K562 (cell line): ENCODE measurements at regions not wholly inside any gene's neighbourhood (a gene's known extent, or its start where the extent isn't known, plus 50 kb on each side); places are given as distances from the start of the nearest gene placed in this dataset.

ENCODE experiments used
- ATAC-seq: fragments of 200-7000 bp; cut with Tn5 transposase; 3 replicates; pipeline ENCODE4 v1.9.1; 2020; ENCODE audit warnings: moderate library complexity
- BruUV-seq: library from RNA; stranded (reverse); fragments of 400-500 nt; replicated peaks from 2 replicates; lab custom pipeline; 2021; lab: Mats Ljungman, UMichigan
- CTCF ChIA-PET: fragments of 300-600 bp; formaldehyde crosslinking; extraction: SDS; loops from one replicate; lab custom pipeline; 2021; ENCODE audit warnings: low intra/inter-chr PET ratio; lab: Yijun Ruan, JAX
- POLR2A ChIA-PET: fragments of 300-600, 350-650 bp; sonication (Branson Sonifier 250); formaldehyde crosslinking; extraction: SDS; loops from one replicate; lab custom pipeline; 2021; ENCODE audit warnings: antibody characterized with exemption, inconsistent platforms; lab: Yijun Ruan, JAX
- DNase-seq, 4 experiments: peaks; one replicate each; pipeline versions ENCODE4 v3.0.0 to v3.0.0-alpha.2; 2011 to 2018; ENCODE audit warnings: low spot score in 3 of 4, mixed read lengths in 3 of 4; ENCODE audit errors: extremely low read depth in 1 of 4
- FAIRE-seq: peaks from 2 replicates; lab custom pipeline; 2011; peaks lifted over from hg19 to GRCh38; lab: Jason Lieb, UNC
- H2AFZ ChIP-seq: 2 replicates; pipeline ENCODE4 v1.6.0; 2011; ENCODE audit warnings: low read depth, low read length, control low read depth, inconsistent platforms
- H3K27ac ChIP-seq: fragments of 200-600 bp; 3 replicates; pipeline ENCODE4 v1.8.0; 2011; ENCODE audit warnings: low read depth, mild to moderate bottlenecking, control low read depth, inconsistent platforms, low read length, moderate library complexity, mixed read lengths; ENCODE audit errors: extremely low read depth
- H3K27me3 ChIP-seq, 2 experiments: fragments of 300-600 bp in 1 of 2; 2 replicates in 1 of 2; 3 replicates in 1 of 2; pipeline versions ENCODE4 v1.6.0 to v1.8.0; 2011; ENCODE audit warnings: inconsistent platforms in 2 of 2, low read length in 2 of 2, mild to moderate bottlenecking in 1 of 2, mixed read lengths in 1 of 2, moderate library complexity in 1 of 2; ENCODE audit not compliant: control insufficient read depth in 2 of 2, insufficient read depth in 2 of 2
- H3K36me3 ChIP-seq: fragments of 300-600 bp; 3 replicates; pipeline ENCODE4 v1.8.0; 2011; ENCODE audit warnings: mild to moderate bottlenecking, low read length, inconsistent platforms; ENCODE audit not compliant: control insufficient read depth, insufficient read depth
- H3K4me1 ChIP-seq, 2 experiments: fragments of 200-600 bp in 1 of 2; replicated peaks in 1 of 2; 2 replicates in 1 of 2; 3 replicates in 1 of 2; pipeline versions ENCODE4 v1.5.1 to v1.8.0; 2011; ENCODE audit warnings: inconsistent platforms in 2 of 2, low read length in 2 of 2, mild to moderate bottlenecking in 1 of 2, mixed read lengths in 1 of 2, moderate library complexity in 1 of 2; ENCODE audit not compliant: control insufficient read depth in 2 of 2, insufficient read depth in 2 of 2
- H3K4me2 ChIP-seq: 2 replicates; pipeline ENCODE4 v1.6.1; 2011; ENCODE audit warnings: low read length, control low read depth, inconsistent platforms, mixed read lengths; ENCODE audit not compliant: insufficient read depth
- H3K4me3 ChIP-seq: fragments of 200-600 bp; sonication (generic), shearing (Covaris generic); 2 replicates; pipeline ENCODE4 v1.5.1; 2016; ENCODE audit warnings: control low read depth, inconsistent platforms
- H3K79me2 ChIP-seq: fragments of 200-600 bp; 3 replicates; pipeline ENCODE4 v1.8.0; 2011; ENCODE audit warnings: low read length, inconsistent platforms; ENCODE audit not compliant: control insufficient read depth, insufficient read depth
- H3K9ac ChIP-seq, 2 experiments: 2 replicates each; pipeline versions ENCODE4 v1.6.0 to v1.6.1; 2011; ENCODE audit warnings: low read depth in 2 of 2, low read length in 2 of 2, control low read depth in 1 of 2, inconsistent platforms in 1 of 2, mild to moderate bottlenecking in 1 of 2, mixed read lengths in 1 of 2; ENCODE audit not compliant: insufficient read depth in 1 of 2
- H3K9me1 ChIP-seq: one replicate; pipeline ENCODE4 v1.6.0; 2011; ENCODE audit warnings: inconsistent platforms, mild to moderate bottlenecking, low read length, moderate library complexity; ENCODE audit not compliant: control insufficient read depth, insufficient read depth
- H3K9me3 ChIP-seq: replicated peaks from 2 replicates; pipeline ENCODE4 v1.5.1; 2011; ENCODE audit warnings: low read depth, low read length, inconsistent platforms; ENCODE audit not compliant: control insufficient read depth, insufficient read depth
- H4K20me1 ChIP-seq: replicated peaks from 2 replicates; pipeline ENCODE4 v1.6.1; 2011; ENCODE audit warnings: low read length, inconsistent platforms, mixed read lengths; ENCODE audit not compliant: control insufficient read depth, insufficient read depth
- GATAD2B ChIP-seq: fragments of 450-650 bp; IDR thresholded peaks from 2 replicates; pipeline ENCODE4 v1.6.1; 2017; ENCODE audit warnings: mild to moderate bottlenecking, borderline replicate concordance
- HDAC6 ChIP-seq: IDR thresholded peaks from 2 replicates; pipeline ENCODE4 v1.6.1; 2012; ENCODE audit warnings: low read depth, mild to moderate bottlenecking, control low read depth, inconsistent platforms, low read length, moderate library complexity
- HDAC8 ChIP-seq: fragments of 450-650 bp; IDR thresholded peaks from 2 replicates; pipeline ENCODE4 v1.6.1; 2016; ENCODE audit warnings: mild to moderate bottlenecking, missing genetic modification characterization, moderate library complexity, missing compliant biosample characterization
- HNRNPL ChIP-seq: fragments of 200-400 bp; formaldehyde crosslinking; IDR thresholded peaks from 2 replicates; pipeline ENCODE4 v1.6.1; 2017; ENCODE audit warnings: low read depth, mild to moderate bottlenecking, low read length
- MTF1 ChIP-seq: fragments of 250-450 bp; sonication (Bioruptor Pico); IDR thresholded peaks from 2 replicates; pipeline ENCODE4 v1.9.0; 2021; ENCODE audit warnings: moderate library complexity, mild to moderate bottlenecking, inconsistent platforms, borderline replicate concordance
- PHF20 ChIP-seq: fragments of 450-650 bp; IDR thresholded peaks from 2 replicates; pipeline ENCODE4 v1.6.1; 2018; ENCODE audit not compliant: partially characterized antibody
- SIN3B ChIP-seq: fragments of 450-650 bp; IDR thresholded peaks from 2 replicates; pipeline ENCODE4 v1.6.1; 2017; ENCODE audit warnings: low read depth, mild to moderate bottlenecking, moderate library complexity
- WGBS: fragments of 100-300 bp; shearing (Covaris generic); methylation state at CpG from one replicate; pipeline ENCODE4 v1.1.6; 2016; ENCODE audit warnings: low coverage, mixed read lengths; ENCODE audit not compliant: insufficient coverage; ENCODE audit errors: missing lambda C conversion rate; 5-methylcytosine and 5-hydroxymethylcytosine counted together
- in situ Hi-C: fragments of 300-500 bp; cut with MboI; formaldehyde crosslinking; loops from 4 replicates; pipeline ENCODE4 v1.15.0; 2018; ENCODE audit warnings: inconsistent platforms, mixed read lengths
- intact Hi-C: fragments of 100-400 bp; cut with micrococcal nuclease; formaldehyde crosslinking; loops from 2 replicates; pipeline ENCODE4 v1.14.2; 2022
- TF ChIP-seq, protein P1 (sequence below), 3 experiments: fragments of 200-800 bp in 1 of 3; fragments of 250-450 bp in 1 of 3; fragments of 450-650 bp in 1 of 3; sonication (Bioruptor Pico) in 1 of 3; sonication (Bioruptor generic) in 1 of 3; formaldehyde crosslinking in 1 of 3; IDR thresholded peaks; 2 replicates each; pipeline versions ENCODE4 v1.6.1 to v1.8.0; 2016 to 2022; ENCODE audit warnings: mild to moderate bottlenecking in 2 of 3, missing genetic modification characterization in 2 of 3, missing compliant biosample characterization in 1 of 3, moderate library complexity in 1 of 3
- TF ChIP-seq, protein P2 (sequence below): fragments of 250-450 bp; sonication (Bioruptor Pico); IDR thresholded peaks from 2 replicates; pipeline ENCODE4 v1.5.1; 2021; ENCODE audit warnings: mild to moderate bottlenecking
- TF ChIP-seq, protein P3 (sequence below), 2 experiments: fragments of 450-650 bp in 1 of 2; sonication (generic) in 1 of 2; formaldehyde crosslinking in 1 of 2; IDR thresholded peaks in 1 of 2; conservative IDR thresholded peaks in 1 of 2; 2 replicates each; pipeline versions ENCODE4 v1.6.1 to v1.8.1; 2016 to 2023; ENCODE audit warnings: mild to moderate bottlenecking in 2 of 2, moderate library complexity in 2 of 2, inconsistent platforms in 1 of 2, missing genetic modification reagents in 1 of 2

DNA sequence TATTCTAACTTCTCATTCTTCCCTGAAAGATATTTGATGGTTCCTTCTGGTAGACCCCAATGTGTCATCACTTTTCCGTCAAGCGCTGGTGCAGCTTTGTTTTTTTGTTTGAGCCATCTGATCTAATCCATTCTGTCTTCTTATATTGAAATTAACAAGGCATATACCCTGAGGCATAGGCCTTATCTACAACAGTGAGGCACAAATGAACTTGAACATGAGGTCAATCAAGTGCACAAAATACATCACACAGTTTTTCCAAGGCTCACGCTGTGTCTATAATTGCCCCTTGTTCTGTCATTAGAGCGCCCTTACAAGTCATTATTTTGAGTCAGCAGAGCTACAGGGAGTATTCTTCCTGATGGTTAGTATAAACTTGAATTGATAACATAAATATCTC, 406.6 kb downstream of the MAT2B start:
- Histone ChIP-seq H3K4me2 (no peak overlapping the region), H3K4me3 (no peak overlapping the region), H3K27ac (no peak overlapping the region), H4K20me1 (no peaks in the 10 kb centered on the region), H3K36me3 (no peaks in the 10 kb centered on the region), H3K9me3 (0 out of 2 replicates have a peak, but pooled peaks cover 5% of the 10 kb centered on the region), H3K79me2 (no peaks in the 10 kb centered on the region), H3K4me1 (no peaks in the 10 kb centered on the region), H3K9ac (no peak overlapping the region), H2AFZ (no peak overlapping the region), H3K9me1 (no peaks in the 10 kb centered on the region), H3K27me3 (no peaks in the 10 kb centered on the region)
- 4% methylated on average over 4 of the region's 4 CpGs for WGBS
- POLR2A ChIA-PET = no interaction called here
- TF ChIP-seq PHF20 (no peak), MTF1 (CRISPR knock-in tag) (no peak), HNRNPL (no peak), SIN3B (no peak), GATAD2B (no peak), HDAC6 (no peak), HDAC8 (no peak)
- TF ChIP-seq, protein P1, sequence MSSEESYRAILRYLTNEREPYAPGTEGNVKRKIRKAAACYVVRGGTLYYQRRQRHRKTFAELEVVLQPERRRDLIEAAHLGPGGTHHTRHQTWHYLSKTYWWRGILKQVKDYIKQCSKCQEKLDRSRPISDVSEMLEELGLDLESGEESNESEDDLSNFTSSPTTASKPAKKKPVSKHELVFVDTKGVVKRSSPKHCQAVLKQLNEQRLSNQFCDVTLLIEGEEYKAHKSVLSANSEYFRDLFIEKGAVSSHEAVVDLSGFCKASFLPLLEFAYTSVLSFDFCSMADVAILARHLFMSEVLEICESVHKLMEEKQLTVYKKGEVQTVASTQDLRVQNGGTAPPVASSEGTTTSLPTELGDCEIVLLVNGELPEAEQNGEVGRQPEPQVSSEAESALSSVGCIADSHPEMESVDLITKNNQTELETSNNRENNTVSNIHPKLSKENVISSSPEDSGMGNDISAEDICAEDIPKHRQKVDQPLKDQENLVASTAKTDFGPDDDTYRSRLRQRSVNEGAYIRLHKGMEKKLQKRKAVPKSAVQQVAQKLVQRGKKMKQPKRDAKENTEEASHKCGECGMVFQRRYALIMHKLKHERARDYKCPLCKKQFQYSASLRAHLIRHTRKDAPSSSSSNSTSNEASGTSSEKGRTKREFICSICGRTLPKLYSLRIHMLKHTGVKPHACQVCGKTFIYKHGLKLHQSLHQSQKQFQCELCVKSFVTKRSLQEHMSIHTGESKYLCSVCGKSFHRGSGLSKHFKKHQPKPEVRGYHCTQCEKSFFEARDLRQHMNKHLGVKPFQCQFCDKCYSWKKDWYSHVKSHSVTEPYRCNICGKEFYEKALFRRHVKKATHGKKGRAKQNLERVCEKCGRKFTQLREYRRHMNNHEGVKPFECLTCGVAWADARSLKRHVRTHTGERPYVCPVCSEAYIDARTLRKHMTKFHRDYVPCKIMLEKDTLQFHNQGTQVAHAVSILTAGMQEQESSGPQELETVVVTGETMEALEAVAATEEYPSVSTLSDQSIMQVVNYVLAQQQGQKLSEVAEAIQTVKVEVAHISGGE (CRISPR knock-in tag; IDR thresholded peaks at IDR 0.05) = no peak
- TF ChIP-seq, protein P2, sequence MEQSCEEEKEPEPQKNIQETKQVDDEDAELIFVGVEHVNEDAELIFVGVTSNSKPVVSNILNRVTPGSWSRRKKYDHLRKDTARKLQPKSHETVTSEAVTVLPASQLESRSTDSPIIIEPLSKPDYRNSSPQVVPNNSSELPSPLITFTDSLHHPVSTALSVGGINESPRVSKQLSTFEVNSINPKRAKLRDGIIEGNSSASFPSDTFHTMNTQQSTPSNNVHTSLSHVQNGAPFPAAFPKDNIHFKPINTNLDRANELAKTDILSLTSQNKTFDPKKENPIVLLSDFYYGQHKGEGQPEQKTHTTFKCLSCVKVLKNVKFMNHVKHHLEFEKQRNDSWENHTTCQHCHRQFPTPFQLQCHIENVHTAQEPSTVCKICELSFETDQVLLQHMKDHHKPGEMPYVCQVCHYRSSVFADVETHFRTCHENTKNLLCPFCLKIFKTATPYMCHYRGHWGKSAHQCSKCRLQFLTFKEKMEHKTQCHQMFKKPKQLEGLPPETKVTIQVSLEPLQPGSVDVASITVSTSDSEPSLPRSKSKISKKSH (CRISPR knock-in tag) = no peak
- TF ChIP-seq, protein P3, sequence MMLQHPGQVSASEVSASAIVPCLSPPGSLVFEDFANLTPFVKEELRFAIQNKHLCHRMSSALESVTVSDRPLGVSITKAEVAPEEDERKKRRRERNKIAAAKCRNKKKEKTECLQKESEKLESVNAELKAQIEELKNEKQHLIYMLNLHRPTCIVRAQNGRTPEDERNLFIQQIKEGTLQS (IDR thresholded peaks at IDR 0.05) = no peak
- TF ChIP-seq, protein P3 (CRISPR knock-in tag; conservative IDR thresholded peaks at IDR 0.05) = no peak
- BruUV-seq = no TSS peak
- in situ Hi-C loops (no loop called here), intact Hi-C loops (no loop called here)
- no peak for ATAC-seq
- FAIRE-seq = no peak
- CTCF ChIA-PET = no interaction called here
- no peak for DNase-seq
